Neural progenitor cell (in vitro differentiated cells): ENCODE measurements at regions not wholly inside any gene's neighbourhood (a gene's known extent, or its start where the extent isn't known, plus 50 kb on each side); places are given as distances from the start of the nearest gene placed in this dataset.

Experiments
- EZH2 ChIP-seq: fragments of 200-600 bp; sonication (generic); IDR thresholded peaks from 2 replicates; pipeline ENCODE4 v1.6.1; 2017; ENCODE audit warnings: antibody characterized with exemption, mild to moderate bottlenecking, moderate library complexity
- TF ChIP-seq, protein P1 (sequence below): fragments of 200-600 bp; sonication (generic); IDR thresholded peaks from 2 replicates; pipeline ENCODE4 v1.5.1; 2017; ENCODE audit warnings: antibody characterized with exemption, mild to moderate bottlenecking

- TF ChIP-seq, protein P1, sequence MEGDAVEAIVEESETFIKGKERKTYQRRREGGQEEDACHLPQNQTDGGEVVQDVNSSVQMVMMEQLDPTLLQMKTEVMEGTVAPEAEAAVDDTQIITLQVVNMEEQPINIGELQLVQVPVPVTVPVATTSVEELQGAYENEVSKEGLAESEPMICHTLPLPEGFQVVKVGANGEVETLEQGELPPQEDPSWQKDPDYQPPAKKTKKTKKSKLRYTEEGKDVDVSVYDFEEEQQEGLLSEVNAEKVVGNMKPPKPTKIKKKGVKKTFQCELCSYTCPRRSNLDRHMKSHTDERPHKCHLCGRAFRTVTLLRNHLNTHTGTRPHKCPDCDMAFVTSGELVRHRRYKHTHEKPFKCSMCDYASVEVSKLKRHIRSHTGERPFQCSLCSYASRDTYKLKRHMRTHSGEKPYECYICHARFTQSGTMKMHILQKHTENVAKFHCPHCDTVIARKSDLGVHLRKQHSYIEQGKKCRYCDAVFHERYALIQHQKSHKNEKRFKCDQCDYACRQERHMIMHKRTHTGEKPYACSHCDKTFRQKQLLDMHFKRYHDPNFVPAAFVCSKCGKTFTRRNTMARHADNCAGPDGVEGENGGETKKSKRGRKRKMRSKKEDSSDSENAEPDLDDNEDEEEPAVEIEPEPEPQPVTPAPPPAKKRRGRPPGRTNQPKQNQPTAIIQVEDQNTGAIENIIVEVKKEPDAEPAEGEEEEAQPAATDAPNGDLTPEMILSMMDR: no peak
- TF ChIP-seq EZH2: no peak
Observed at GRCh38 chrX:18003876-18004275, 142.8 kb upstream of the RAI2 start.
